ENCODE measurements at regions not wholly inside any gene's neighbourhood (a gene's known extent, or its start where the extent isn't known, plus 50 kb on each side); places are given as distances from the start of the nearest gene placed in this dataset.
"Not testable (repeated sequence)": the region's sequence is repeated elsewhere in the genome, so short reads cannot be mapped to it uniquely, and the experiment has no call there.

DNA sequence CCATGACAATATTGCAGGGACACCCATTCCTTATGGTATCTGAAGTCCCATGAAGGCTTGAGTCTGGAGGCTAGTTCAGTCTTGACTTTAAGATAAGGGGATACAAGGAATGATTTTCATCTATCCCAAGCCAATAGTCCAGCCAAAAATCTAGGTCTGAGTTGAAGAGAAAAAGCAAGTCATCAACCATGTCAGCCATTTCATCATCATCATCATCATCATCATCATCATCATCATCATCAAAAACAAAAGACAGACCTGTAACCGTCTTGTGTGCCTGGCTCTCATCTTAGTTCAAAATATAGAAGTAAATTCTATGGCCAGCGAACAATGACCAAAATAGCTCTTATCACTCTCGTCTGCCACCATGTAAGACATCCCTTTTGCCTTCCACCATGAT, 59.5 kb upstream of the FAM90A26 start:
- DNase-seq, result not testable (repeated sequence)

- not testable (repeated sequence) for DNase-seq
Observed at GRCh38 chr4:9103148-9103524, 67.1 kb upstream of the FAM90A26 start.

DNA sequence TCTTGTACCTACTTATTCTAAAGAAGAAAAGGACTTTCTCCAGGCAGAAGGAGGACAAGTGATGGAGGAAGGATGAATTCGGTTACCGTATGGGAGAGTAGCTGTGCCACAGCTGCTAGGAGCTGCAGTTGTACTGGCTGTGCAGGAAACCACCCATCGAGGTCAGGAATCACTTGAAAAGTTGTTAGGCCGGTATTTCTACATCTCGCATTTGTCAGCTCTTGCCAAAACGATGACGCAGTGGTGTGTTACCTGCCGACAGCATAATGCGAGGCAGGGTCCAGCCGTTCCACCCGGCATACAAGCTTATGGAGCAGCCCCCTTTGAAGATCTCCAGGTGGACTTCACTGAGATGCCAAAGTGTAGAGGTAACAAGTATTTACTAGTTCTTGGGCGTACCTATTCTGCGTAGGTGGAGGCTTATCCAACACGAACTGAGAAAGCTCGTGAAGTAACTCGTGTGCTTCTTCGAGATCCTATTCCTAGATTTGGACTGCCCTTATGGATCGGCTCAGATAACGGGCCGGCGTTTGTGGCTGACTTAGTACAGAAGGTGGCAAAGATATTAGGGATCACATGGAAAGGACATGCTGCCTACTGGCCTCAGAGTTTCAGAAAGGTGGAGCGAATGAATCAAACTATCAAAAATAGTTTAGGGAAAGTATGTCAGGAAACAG, 67.6 kb upstream of the FAM90A26 start:
- not testable (repeated sequence) for DNase-seq

DNA sequence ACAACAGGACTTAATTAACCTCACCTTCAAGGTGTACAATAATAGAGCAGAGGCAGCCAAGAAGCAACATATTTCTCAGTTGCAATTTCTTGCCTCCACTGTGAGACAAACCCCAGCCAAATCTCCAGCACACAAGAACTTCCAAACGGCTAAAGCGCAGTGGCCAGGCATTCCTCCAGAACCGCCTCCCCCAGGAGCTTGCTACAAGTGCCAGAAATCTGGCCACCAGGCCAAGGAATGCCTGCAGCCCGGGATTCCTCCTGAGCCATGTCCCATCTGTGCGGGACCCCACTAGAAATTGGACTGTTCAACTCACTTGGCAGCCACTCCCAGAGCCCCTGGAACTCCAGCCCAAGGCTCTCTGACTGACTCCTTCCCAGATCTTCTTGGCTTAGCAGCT, 73.9 kb upstream of the FAM90A26 start:
- not testable (repeated sequence) for DNase-seq

GRCh38 chr4:9078796-9079195, 91.4 kb upstream of the FAM90A26 start:
- not testable (repeated sequence) for DNase-seq

DNA sequence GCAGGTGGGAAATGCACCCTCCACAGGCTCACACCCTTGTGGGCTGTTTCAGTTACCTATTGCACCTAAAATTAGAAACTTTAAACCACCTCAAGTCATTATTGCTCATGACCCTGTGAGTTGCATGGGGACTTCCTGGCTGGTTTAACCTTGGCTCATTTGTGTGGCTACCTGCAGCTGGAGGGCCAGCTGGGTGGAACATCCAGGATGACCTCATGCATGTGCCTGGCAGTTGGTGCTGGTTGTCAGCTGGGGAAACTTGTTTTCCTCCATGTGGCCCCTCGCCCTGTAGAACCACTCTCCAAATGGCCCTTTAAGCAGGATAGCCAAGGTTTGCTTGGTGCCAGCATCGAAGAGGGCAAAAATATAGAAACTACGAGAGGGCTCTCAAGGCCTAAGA, 93.2 kb upstream of the FAM90A26 start:
- not testable (repeated sequence) for DNase-seq

GRCh38 chr4:9076486-9076885, 93.7 kb upstream of the FAM90A26 start:
- DNase-seq, result not testable (repeated sequence)

DNA sequence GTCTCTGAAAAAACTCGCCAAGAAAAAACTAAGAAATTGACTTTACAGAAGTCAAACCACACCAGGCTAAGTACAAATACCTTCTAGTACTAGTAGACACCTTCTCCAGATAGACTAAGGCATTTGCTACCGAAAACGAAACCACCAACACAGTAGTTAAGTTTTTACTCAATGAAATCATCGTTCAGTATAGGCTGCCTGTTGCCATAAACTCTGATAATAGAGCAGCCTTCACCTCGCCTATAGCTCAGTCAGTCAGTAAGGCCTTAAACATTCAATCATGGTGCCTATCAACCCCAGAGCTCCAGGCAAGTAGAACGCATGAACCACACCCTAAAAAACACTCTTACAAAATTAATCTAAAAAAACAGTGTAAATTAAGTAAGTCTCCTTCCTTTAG, 96.8 kb upstream of the FAM90A26 start:
- not testable (repeated sequence) for DNase-seq

DNA sequence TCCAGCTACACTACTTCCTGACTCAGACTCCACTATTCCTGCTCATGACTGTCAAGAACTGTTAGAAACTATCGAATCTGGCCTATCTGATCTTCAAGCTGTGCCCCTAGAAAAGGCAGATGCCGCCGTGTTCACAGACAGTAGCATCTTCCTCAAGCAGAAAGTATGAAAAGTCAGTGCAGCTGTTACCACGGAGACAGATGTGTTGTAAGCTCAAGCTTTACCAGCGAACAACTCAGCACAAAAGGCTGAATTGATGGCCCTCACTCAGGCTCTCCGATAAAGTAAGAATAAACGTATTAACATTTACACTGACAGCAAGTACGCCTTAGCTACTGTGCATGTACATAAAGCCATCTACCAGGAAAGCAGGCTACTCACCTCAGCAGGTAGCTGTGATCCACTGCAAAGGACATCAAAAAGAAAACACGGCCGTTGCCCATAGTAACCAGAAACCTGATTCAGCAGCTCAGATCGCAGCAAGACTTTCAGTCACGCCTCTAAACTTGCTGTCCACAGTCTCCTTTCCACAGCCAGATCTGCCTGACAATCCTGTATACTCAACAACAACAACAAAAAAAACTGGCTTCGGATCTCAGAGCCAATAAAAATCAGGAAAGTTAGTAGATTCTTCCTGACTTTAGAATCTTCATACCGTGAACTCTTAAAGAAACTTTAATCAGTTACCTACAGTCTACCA, 97.5 kb upstream of the FAM90A26 start:
- not testable (repeated sequence) for DNase-seq

DNA sequence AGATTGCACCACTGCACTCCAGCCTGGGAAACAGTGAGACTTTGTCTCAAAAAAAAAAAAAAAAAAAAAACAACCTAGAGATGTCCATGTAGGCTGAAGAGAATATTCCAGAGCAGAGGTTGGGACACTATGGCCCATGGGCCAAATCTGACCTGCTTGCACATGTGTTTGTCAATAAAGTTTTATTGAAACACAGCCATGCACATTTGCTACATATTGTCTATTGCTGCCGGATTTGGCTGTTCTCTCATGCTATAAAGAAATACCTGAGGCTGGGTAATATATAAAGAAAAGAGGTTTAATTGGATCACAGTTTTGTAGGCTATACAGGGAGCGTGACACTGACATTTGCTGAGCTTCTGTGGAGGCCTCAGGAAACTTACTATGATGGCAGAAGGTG, 102.3 kb upstream of the FAM90A26 start:
- not testable (repeated sequence) for DNase-seq

- DNase-seq, result not testable (repeated sequence)
Observed at GRCh38 chr4:9063612-9064011, 106.6 kb upstream of the FAM90A26 start.

DNA sequence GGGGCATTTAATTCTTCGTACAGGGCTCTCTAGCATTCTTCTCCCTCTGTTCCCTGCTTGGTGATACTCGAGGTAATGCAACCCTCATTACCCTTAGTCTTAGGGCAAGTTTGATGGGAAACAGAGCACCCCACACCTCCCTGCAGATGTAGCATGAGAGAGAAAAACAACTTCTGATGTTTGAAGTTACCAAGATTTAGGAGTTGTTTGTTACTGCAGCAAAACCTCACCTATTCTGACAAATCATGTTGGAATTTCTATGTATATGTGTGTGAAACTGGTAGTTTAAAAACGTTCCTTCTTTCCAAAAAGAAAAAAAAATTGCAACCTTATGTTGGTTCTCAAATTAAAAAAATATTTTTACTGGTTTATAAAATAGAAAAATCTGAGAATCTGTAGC, 145.3 kb upstream of the FAM90A26 start:
- not testable (repeated sequence) for DNase-seq

GRCh38 chr4:9009792-9010191, 138.2 kb upstream of the HMX1 start:
- not testable (repeated sequence) for DNase-seq

DNA sequence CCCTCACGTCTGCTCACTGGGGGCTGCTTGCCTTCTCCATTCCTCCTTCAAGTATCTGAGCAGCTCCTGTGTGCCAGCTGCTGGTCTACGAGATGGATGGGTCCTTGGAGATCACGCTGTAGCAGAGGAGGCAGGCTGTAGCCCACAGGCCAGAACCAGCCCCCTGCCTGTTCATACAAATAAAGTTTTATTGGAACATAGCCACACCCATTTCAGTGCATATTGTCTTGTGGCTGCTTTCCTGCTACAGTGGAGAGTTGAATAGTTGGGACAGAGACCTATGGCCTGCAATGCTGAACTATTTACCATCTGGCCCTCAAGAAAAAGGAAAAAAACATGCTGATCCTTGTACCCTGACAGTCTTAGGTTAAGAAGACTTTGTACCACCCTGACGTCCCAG, 136.8 kb upstream of the HMX1 start:
- DNase-seq, result not testable (repeated sequence)

DNA sequence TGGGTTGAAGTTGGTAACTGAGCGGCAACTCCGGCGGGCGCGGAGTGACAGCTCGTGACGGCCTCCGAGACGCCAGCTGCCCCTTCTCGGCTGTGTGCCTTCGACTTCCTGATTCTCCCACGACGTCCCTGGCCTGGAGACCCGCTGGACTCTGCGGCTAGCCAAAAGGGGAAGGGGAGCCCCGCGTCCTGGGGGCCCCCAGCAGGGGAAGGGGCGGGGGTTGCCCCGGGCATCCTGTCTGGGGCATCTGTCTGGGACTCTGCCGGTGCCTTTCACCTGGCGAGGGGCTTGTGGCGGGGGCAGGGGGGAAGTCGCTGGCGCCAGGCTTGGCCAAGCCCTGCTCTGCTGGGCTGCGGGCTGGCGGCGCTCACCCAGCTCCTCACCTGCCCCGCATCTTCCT, 129.5 kb upstream of the HMX1 start:
- not testable (repeated sequence) for DNase-seq

DNA sequence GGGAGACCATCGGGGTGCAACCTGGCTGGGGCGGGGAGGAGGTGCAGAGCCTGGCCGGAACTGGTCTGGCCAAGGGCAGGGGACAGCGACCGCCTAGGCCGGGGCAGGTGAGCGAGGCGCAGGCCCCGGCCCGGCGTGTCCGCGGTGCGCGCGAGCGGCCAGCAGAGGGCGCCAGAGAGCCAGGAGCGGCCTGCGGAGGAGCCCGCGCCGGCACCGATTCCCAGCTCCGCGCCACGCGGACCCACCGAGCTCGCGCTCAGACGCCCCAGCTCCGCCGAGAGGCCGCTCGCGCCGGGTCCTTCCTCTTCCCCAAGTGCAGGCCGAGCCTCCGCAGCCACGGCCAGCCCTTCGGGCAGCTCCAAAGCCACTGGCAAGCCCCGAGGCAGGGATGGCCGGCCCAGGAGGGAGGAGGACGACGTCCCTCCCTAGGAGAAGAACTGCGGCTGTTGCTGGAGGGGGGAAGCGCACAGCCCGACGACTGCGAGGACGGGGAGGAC, 128.9 kb upstream of the HMX1 start:
- peak; percentile 31 for DNase-seq

DNA sequence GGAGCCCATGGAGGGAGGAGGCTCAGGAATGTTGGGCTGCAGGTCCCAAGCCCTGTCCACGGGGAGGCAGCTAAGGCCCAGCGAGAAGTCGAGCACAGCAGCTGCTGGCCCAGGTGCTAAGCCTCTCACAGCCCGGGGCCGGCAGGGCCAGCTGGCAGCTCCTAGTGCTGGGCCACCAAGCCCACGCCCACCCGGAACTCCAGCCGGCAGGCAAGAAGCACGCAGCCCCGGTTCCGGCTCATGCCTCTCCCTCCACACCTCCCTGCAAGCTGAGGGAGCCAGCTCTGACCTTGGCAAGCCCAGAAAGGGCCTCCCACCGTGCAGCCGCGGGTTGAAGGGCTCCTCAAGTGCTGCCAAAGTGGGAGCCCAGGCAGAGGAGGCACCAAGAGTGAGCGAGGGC, 121.3 kb upstream of the HMX1 start:
- not testable (repeated sequence) for DNase-seq

DNA sequence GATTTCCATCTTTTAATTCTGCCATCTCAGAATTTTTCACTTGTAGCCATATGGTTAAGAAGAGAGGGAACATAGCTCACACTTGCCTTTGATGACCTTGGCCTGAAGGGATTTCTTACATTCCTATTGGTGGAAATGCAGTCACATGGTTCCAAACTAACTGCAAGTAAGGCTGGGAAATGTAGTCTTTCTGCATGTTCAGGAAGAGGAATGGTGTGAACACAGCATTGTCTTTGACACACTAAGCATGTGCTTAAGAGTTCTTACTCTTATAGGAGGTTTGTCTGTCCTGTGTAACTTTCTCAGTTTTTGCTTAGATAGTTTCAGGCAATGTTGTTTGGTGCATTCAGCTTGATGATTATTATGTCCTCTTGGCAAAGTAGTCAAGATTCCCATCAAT, 119.8 kb upstream of the HMX1 start:
- DNase-seq, result not testable (repeated sequence)

DNA sequence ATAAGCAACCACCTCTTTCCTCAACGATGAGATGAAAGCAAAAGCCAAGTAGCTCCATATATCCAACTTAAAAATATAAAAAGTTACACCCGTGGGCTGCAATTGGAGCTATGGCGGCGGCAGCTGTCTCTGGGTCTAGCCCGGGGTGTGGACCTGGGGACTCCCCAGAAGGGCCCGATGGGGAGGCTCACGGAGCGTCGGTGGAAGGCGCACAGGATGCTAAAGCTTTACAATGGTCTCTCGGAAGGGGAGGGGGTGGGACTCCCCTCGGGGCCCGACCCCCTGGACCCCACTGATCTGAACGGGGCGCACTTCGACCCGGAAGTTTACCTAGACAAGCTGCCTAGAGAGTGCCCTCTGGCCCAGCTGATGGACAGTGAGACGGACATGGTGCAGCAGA, 118.7 kb upstream of the HMX1 start:
- DNase-seq, result not testable (repeated sequence)

GRCh38 chr4:8985786-8986185, 114.1 kb upstream of the HMX1 start:
- DNase-seq, result not testable (repeated sequence)

DNA sequence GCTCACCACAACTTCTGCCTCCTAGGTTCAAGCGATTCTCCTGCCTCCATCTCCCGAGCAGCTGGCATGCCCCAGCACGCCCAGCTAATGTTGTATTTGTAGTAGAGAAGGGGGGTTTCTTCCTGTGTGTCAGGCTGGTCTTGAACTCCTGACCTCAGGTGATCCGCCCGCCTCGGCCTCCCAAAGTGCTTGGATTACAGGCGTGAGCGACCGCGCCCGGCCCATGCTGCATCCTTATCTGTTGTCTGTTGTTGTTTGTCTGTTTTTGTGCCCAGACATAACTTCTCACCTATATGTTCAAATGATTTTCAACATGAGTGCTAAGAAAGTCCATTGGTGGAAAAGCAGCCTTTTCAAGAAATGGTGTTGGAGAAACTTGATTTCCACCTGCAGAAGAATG, 113.0 kb upstream of the HMX1 start:
- DNase-seq, result not testable (repeated sequence)

DNA sequence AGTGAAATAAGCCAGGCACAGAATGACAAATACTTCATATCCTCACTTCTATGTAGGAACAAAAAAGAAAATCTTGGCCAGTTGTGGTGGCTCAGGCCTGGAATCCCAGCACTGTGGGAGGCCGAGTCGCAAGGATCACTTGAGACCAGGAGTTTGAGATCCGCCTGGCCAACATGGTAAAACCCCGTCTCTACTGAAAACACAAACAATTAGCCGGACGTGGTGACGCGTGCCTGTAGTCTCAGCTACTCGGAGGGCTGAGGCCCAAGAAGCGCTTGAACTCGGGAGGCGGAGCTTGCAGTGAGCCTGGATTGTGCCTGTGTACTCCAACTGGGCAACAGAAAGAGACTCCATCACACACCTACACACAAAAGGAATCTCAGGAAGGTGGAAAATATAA, 112.3 kb upstream of the HMX1 start:
- DNase-seq, result not testable (repeated sequence)

GRCh38 chr4:8976466-8977128, 105.0 kb upstream of the HMX1 start:
- DNase-seq, result not testable (repeated sequence)

- not testable (repeated sequence) for DNase-seq
Observed at GRCh38 chr4:8972635-8973034, 101.0 kb upstream of the HMX1 start.

Measured in NCI-H69 (cell line).